ENCODE measurements at regions not wholly inside any gene's neighbourhood (a gene's known extent, or its start where the extent isn't known, plus 50 kb on each side); places are given as distances from the start of the nearest gene placed in this dataset.

DNA sequence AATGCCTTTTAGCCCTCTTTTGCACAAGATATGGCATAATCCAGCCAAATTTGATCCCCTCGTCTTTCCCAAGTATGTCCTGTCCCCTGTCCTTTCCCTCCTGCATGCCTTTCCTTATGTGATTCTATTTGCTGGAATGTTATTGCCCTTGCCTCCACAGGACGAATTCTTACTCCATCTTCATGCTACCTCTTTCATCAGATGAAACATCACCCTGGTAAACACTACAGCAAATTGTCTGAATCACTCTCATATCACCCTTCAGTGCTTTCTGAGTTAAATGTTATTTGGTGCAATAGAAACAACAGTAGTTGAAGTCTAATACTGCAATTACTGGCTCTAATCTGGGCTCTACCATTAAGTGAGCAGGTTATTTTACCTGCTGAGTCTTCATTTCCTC is 52.2 kb upstream of the FAT1 start:
- no peaks in the 10 kb centered on the region for H3K4me1 ChIP-seq (ENCODE audit: insufficient read depth, low read length)

DNA sequence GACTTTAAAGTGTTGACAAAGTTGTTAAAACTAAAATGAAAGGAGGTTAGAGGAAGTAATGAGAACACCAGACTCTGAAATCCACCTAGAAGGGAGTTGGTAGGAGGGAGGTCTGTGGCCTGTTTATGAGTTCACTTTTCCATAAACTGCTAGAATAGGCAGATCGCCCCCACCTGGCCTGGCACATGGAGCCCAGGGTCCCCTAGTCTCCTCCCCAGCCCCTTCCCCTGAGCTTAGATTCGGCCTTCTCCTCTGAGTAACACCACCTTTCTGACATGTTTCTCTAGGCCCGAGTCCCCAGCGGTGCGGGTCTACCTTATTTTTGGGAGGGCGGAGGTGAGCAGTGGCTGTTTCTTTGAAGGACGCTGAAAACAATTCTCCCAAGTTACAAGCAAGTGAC is 54.5 kb upstream of the FAT1 start:
- WGBS, result 95% methylated on average over 7 of the region's 7 CpGs
- Histone ChIP-seq H3K27me3 (ENCODE audit: insufficient read depth, low read length) (no peaks in the 10 kb centered on the region), H3K9me3 (ENCODE audit: insufficient read depth, low read depth, low read length) (no peaks in the 10 kb centered on the region), H3K4me1 (ENCODE audit: insufficient read depth, low read length) (no peaks in the 10 kb centered on the region), H3K27ac (ENCODE audit: low read depth, low read length) (no peak overlapping the region), H3K36me3 (ENCODE audit: insufficient read depth, low read length) (no peaks in the 10 kb centered on the region), H3K4me3 (ENCODE audit: low read length) (no peak overlapping the region), H3K9ac (ENCODE audit: low read depth, low read length) (no peak overlapping the region)

More for the DNA sequence above, 52.2 kb upstream of the FAT1 start:
- no peak overlapping the region for H3K27ac ChIP-seq (ENCODE audit: low read depth, low read length)
- H3K9ac ChIP-seq (ENCODE audit: low read depth, low read length), result no peak overlapping the region
- H3K27me3 ChIP-seq (ENCODE audit: insufficient read depth, low read length), result no peaks in the 10 kb centered on the region
- no peaks in the 10 kb centered on the region for H3K36me3 ChIP-seq (ENCODE audit: insufficient read depth, low read length)
- 92% methylated on average over 2 of the region's 2 CpGs for WGBS
- no peaks in the 10 kb centered on the region for H3K9me3 ChIP-seq (ENCODE audit: insufficient read depth, low read depth, low read length)
- no peak overlapping the region for H3K4me3 ChIP-seq (ENCODE audit: low read length)

- WGBS, result 90% methylated on average over 1 of the region's 4 CpGs
- H3K27ac ChIP-seq (ENCODE audit: low read depth, low read length), result no peak overlapping the region
- no peaks in the 10 kb centered on the region for H3K36me3 ChIP-seq (ENCODE audit: insufficient read depth, low read length)
Observed at GRCh38 chr4:186780291-186781031, 56.8 kb upstream of the FAT1 start.

GRCh38 chr4:186781032-186781917 is 57.6 kb upstream of the FAT1 start:
- H3K9ac ChIP-seq (ENCODE audit: low read depth, low read length), result no peak overlapping the region
- H3K27me3 ChIP-seq (ENCODE audit: insufficient read depth, low read length), result no peaks in the 10 kb centered on the region

More at GRCh38 chr4:186780291-186781031, 56.8 kb upstream of the FAT1 start:
- H3K9me3 ChIP-seq (ENCODE audit: insufficient read depth, low read depth, low read length), result no peaks in the 10 kb centered on the region
- H3K4me3 ChIP-seq (ENCODE audit: low read length), result no peak overlapping the region
- H3K27me3 ChIP-seq (ENCODE audit: insufficient read depth, low read length), result no peaks in the 10 kb centered on the region
- no peak overlapping the region for H3K9ac ChIP-seq (ENCODE audit: low read depth, low read length)
- no peaks in the 10 kb centered on the region for H3K4me1 ChIP-seq (ENCODE audit: insufficient read depth, low read length)

DNA sequence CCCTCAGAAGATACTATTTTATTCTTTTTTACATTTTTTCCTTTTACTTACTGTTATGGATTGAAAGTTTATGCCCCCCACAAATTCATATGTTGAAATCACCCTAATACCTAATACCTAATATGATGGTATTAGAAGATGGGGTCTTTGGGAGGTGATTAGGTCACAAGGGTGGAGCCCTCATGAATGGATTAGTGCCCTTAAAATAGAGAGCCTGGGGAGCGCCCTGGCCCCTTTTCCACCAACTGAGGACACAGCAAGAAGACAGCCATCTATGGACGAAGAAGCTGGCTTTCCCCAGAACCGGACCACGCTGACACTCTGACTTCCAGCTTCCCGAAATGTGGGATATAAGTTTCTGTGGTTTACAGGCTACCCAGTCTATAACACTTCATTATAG is 58.6 kb upstream of the FAT1 start:
- Histone ChIP-seq H3K9ac (ENCODE audit: low read depth, low read length) (no peak overlapping the region), H3K27me3 (ENCODE audit: insufficient read depth, low read length) (no peaks in the 10 kb centered on the region), H3K4me3 (ENCODE audit: low read length) (no peak overlapping the region), H3K9me3 (ENCODE audit: insufficient read depth, low read depth, low read length) (no peaks in the 10 kb centered on the region), H3K4me1 (ENCODE audit: insufficient read depth, low read length) (no peaks in the 10 kb centered on the region), H3K27ac (ENCODE audit: low read depth, low read length) (no peak overlapping the region), H3K36me3 (ENCODE audit: insufficient read depth, low read length) (no peaks in the 10 kb centered on the region)
- WGBS, result 73% methylated on average over 5 of the region's 5 CpGs

More at GRCh38 chr4:186781032-186781917, 57.6 kb upstream of the FAT1 start:
- Histone ChIP-seq H3K4me3 (ENCODE audit: low read length) (no peak overlapping the region), H3K9me3 (ENCODE audit: insufficient read depth, low read depth, low read length) (no peaks in the 10 kb centered on the region), H3K36me3 (ENCODE audit: insufficient read depth, low read length) (no peaks in the 10 kb centered on the region), H3K4me1 (ENCODE audit: insufficient read depth, low read length) (no peaks in the 10 kb centered on the region), H3K27ac (ENCODE audit: low read depth, low read length) (no peak overlapping the region)
- 90% methylated on average over 6 of the region's 6 CpGs for WGBS

GRCh38 chr4:186787536-186787935 is 63.9 kb upstream of the FAT1 start:
- Histone ChIP-seq H3K4me3 (ENCODE audit: low read length) (no peak overlapping the region), H3K9ac (ENCODE audit: low read depth, low read length) (no peak overlapping the region), H3K4me1 (ENCODE audit: insufficient read depth, low read length) (no peaks in the 10 kb centered on the region), H3K9me3 (ENCODE audit: insufficient read depth, low read depth, low read length) (no peaks in the 10 kb centered on the region), H3K27ac (ENCODE audit: low read depth, low read length) (no peak overlapping the region), H3K27me3 (ENCODE audit: insufficient read depth, low read length) (no peaks in the 10 kb centered on the region), H3K36me3 (ENCODE audit: insufficient read depth, low read length) (no peaks in the 10 kb centered on the region)
- 73% methylated on average over 5 of the region's 5 CpGs for WGBS

- no peaks in the 10 kb centered on the region for H3K9me3 ChIP-seq (ENCODE audit: insufficient read depth, low read depth, low read length)
- H3K9ac ChIP-seq (ENCODE audit: low read depth, low read length), result no peak overlapping the region
- 100% methylated on average over 3 of the region's 3 CpGs for WGBS
- no peaks in the 10 kb centered on the region for H3K4me1 ChIP-seq (ENCODE audit: insufficient read depth, low read length)
- no peaks in the 10 kb centered on the region for H3K36me3 ChIP-seq (ENCODE audit: insufficient read depth, low read length)
- no peaks in the 10 kb centered on the region for H3K27me3 ChIP-seq (ENCODE audit: insufficient read depth, low read length)
- H3K27ac ChIP-seq (ENCODE audit: low read depth, low read length), result no peak overlapping the region
- H3K4me3 ChIP-seq (ENCODE audit: low read length), result no peak overlapping the region
Observed at GRCh38 chr4:186789651-186790050, 66.0 kb upstream of the FAT1 start.

DNA sequence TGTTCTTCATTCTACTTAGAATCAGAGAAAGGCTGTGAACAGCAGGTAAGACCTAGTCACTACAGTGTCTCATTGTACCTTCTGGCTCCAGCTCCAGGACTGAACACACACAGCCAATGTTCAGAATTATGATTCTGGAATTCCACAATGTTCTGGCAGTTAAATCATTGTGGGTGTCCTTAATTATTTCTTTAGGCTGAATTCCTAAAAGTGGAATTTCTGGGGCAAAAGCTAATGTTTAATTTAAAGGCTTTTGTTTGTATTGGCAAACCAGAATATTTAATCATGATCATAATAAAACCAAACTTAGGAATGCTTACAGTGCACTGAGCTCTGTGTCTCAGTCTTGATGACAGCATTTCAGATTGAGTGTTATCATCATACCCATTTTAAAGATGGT is 67.0 kb upstream of the FAT1 start:
- Histone ChIP-seq H3K4me1 (ENCODE audit: insufficient read depth, low read length) (no peaks in the 10 kb centered on the region), H3K27me3 (ENCODE audit: insufficient read depth, low read length) (no peaks in the 10 kb centered on the region), H3K27ac (ENCODE audit: low read depth, low read length) (no peak overlapping the region), H3K36me3 (ENCODE audit: insufficient read depth, low read length) (no peaks in the 10 kb centered on the region), H3K9ac (ENCODE audit: low read depth, low read length) (no peak overlapping the region), H3K4me3 (ENCODE audit: low read length) (no peak overlapping the region), H3K9me3 (ENCODE audit: insufficient read depth, low read depth, low read length) (no peaks in the 10 kb centered on the region)

DNA sequence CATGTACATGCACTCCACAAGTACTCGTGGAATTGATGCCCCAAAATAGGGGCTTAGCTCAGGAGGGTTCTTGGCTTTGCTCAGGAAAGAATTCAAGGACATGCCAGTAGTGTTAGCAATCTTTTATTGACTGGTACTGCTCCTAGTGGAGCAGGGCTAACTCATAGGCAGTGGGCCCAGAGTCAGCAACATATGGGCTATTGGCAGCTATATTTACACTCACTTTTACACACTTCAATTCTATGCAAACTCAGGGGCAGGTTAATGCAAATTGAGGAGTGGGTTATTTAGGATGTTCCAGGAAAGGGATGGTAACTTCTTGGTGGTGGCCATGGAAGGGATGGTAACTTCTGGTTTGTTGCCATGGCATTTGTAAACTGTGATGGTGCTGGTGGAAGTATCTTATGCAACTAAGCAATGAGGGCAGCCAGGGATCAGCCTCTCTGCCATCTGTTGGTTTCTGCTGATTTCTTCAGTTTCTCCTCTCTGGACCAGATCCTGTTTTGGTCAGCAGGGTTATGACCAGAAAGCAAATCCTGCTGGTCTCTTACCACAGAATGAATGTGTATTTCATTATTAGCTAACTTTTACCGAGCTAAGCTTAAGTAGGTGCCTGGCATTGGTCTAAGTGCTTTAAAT is 69.2 kb upstream of the FAT1 start:
- Histone ChIP-seq H3K27ac (ENCODE audit: low read depth, low read length) (no peak overlapping the region), H3K9me3 (ENCODE audit: insufficient read depth, low read depth, low read length) (no peaks in the 10 kb centered on the region), H3K4me1 (ENCODE audit: insufficient read depth, low read length) (no peaks in the 10 kb centered on the region), H3K27me3 (ENCODE audit: insufficient read depth, low read length) (no peaks in the 10 kb centered on the region), H3K9ac (ENCODE audit: low read depth, low read length) (no peak overlapping the region), H3K4me3 (ENCODE audit: low read length) (no peak overlapping the region), H3K36me3 (ENCODE audit: insufficient read depth, low read length) (no peaks in the 10 kb centered on the region)
- 93% methylated on average over 2 of the region's 2 CpGs for WGBS

GRCh38 chr4:186798951-186799659 is 75.4 kb upstream of the FAT1 start:
- no peak overlapping the region for H3K4me3 ChIP-seq (ENCODE audit: low read length)
- no peaks in the 10 kb centered on the region for H3K9me3 ChIP-seq (ENCODE audit: insufficient read depth, low read depth, low read length)
- H3K9ac ChIP-seq (ENCODE audit: low read depth, low read length), result no peak overlapping the region
- no peaks in the 10 kb centered on the region for H3K4me1 ChIP-seq (ENCODE audit: insufficient read depth, low read length)
- H3K27me3 ChIP-seq (ENCODE audit: insufficient read depth, low read length), result no peaks in the 10 kb centered on the region
- WGBS, result 95% methylated on average over 3 of the region's 4 CpGs
- no peak overlapping the region for H3K27ac ChIP-seq (ENCODE audit: low read depth, low read length)
- H3K36me3 ChIP-seq (ENCODE audit: insufficient read depth, low read length), result no peaks in the 10 kb centered on the region

Data from HUES64 (cell line).